T-cell (primary cell): ENCODE measurements at regions not wholly inside any gene's neighbourhood (a gene's known extent, or its start where the extent isn't known, plus 50 kb on each side); places are given as distances from the start of the nearest gene placed in this dataset.

ENCODE experiments used
- ATAC-seq, 4 experiments: fragments of 200-7000 bp in 3 of 4; fragments of 150-1000 bp in 1 of 4; cut with Tn5 transposase; replicated peaks in 1 of 4; 1 replicate in 3 of 4; 2 replicates in 1 of 4; pipeline ENCODE4 v1.10.0; 2021; ENCODE audit warnings: moderate library complexity in 3 of 4, mild to moderate bottlenecking in 2 of 4, moderate number of reproducible peaks in 1 of 4
- CTCF ChIA-PET, 2 donors: fragments of 300-600 bp; sonication (Branson Sonifier 250); formaldehyde crosslinking; loops; one replicate each; lab custom pipeline; 2022; ENCODE audit warnings: antibody characterized with exemption in 2 of 2; lab: Charles Lee
- POLR2A ChIA-PET, 2 donors: fragments of 300-600 bp; sonication (Branson Sonifier 250); formaldehyde crosslinking; loops; one replicate each; lab custom pipeline; 2022; ENCODE audit warnings: antibody characterized with exemption in 2 of 2; lab: Charles Lee
- DNase-seq, 35 experiments: peaks; one replicate each; pipeline versions ENCODE4 v3.0.0 to v3.0.0-alpha.2; 2013 to 2023
- H3K27ac ChIP-seq: one replicate; pipeline ENCODE4 v1.5.1; 2013; ENCODE audit warnings: low read length
- H3K27me3 ChIP-seq, 2 experiments: replicated peaks in 1 of 2; 1 replicate in 1 of 2; 2 replicates in 1 of 2; pipeline versions ENCODE4 v1.6.1 to v1.7.0; 2013; ENCODE audit warnings: low read length in 1 of 2, mixed read lengths in 1 of 2; ENCODE audit not compliant: control insufficient read depth in 2 of 2, insufficient read depth in 2 of 2; ENCODE audit errors: extremely low read depth in 1 of 2
- H3K36me3 ChIP-seq, 2 donors: 1 replicate in 1 of 2; 2 replicates in 1 of 2; pipeline versions ENCODE4 v1.6.1 to v1.7.0; 2013; ENCODE audit warnings: low read length in 1 of 2; ENCODE audit not compliant: control insufficient read depth in 2 of 2, insufficient read depth in 1 of 2; ENCODE audit errors: extremely low read depth in 1 of 2
- H3K4me1 ChIP-seq, 2 experiments: 1 replicate in 1 of 2; 2 replicates in 1 of 2; pipeline versions ENCODE4 v1.6.1 to v1.7.0; 2013; ENCODE audit warnings: low read length in 2 of 2, mixed read lengths in 1 of 2; ENCODE audit not compliant: insufficient read depth in 2 of 2, control insufficient read depth in 1 of 2; ENCODE audit errors: extremely low read depth in 1 of 2
- H3K4me3 ChIP-seq, 2 donors: 1 replicate in 1 of 2; 2 replicates in 1 of 2; pipeline versions ENCODE4 v1.5.1 to v1.7.0; 2013; ENCODE audit warnings: mild to moderate bottlenecking in 2 of 2, low read length in 1 of 2, moderate library complexity in 1 of 2; ENCODE audit not compliant: control insufficient read depth in 1 of 2; ENCODE audit errors: extremely low read depth in 1 of 2
- H3K9me3 ChIP-seq: 2 replicates; pipeline ENCODE4 v1.7.0; 2013
- H3K27ac Mint-ChIP-seq, 2 donors: one replicate each; pipeline ENCODE4 v1.8.0; 2020 to 2021; ENCODE audit warnings: mild to moderate bottlenecking in 2 of 2, mixed read lengths in 2 of 2
- H3K27me3 Mint-ChIP-seq, 2 donors: one replicate each; pipeline ENCODE4 v1.8.0; 2021 to 2022; ENCODE audit warnings: mixed read lengths in 2 of 2
- H3K36me3 Mint-ChIP-seq: one replicate; pipeline ENCODE4 v1.8.0; 2021; ENCODE audit warnings: mixed read lengths
- H3K4me1 Mint-ChIP-seq, 3 donors: one replicate each; pipeline ENCODE4 v1.8.0; 2020 to 2022; ENCODE audit warnings: mixed read lengths in 3 of 3, mild to moderate bottlenecking in 1 of 3
- H3K4me3 Mint-ChIP-seq, 3 donors: one replicate each; pipeline ENCODE4 v1.8.0; 2020 to 2022; ENCODE audit warnings: mild to moderate bottlenecking in 3 of 3, mixed read lengths in 3 of 3, moderate library complexity in 3 of 3
- H3K9me3 Mint-ChIP-seq, 3 donors: one replicate each; pipeline ENCODE4 v1.8.0; 2020 to 2022; ENCODE audit warnings: mixed read lengths in 3 of 3
- WGBS: methylation state at CpG from one replicate; pipeline ENCODE4 v1.1.5; 2013; ENCODE audit warnings: missing lambda C conversion rate; ENCODE audit not compliant: insufficient coverage; 5-methylcytosine and 5-hydroxymethylcytosine counted together

- Mint-ChIP-seq H3K27ac (no peak overlapping the region), H3K4me1 (peaks cover 0 to 7% (median 5%) of the 10 kb centered on the region in 3 donors), H3K9me3 (peaks cover 0 to 3% (median 0%) of the 10 kb centered on the region in 3 donors), H3K36me3 (no peaks in the 10 kb centered on the region), H3K27me3 (peaks cover 0 to 7% of the 10 kb centered on the region in 2 donors), H3K4me3 (no peak overlapping the region)
- no peak overlapping the region for H3K27ac ChIP-seq
- DNase-seq (no peak), ATAC-seq (no peak)
- H3K4me1 ChIP-seq: no peaks in the 10 kb centered on the region
- no CpG with 5 or more reads among the region's 1 CpG for WGBS
- H3K4me3 ChIP-seq: no peak overlapping the region
- ChIA-PET CTCF (no interaction called here), POLR2A (no interaction called here)
- no peaks in the 10 kb centered on the region for H3K36me3 ChIP-seq
- H3K27me3 ChIP-seq: peaks cover 0 to 3% of the 10 kb centered on the region in 2 experiments
- H3K9me3 ChIP-seq: no peaks in the 10 kb centered on the region
These were observed 484.4 kb downstream of the KDM4C start for GRCh38 chr9:7242126-7242525.

DNA sequence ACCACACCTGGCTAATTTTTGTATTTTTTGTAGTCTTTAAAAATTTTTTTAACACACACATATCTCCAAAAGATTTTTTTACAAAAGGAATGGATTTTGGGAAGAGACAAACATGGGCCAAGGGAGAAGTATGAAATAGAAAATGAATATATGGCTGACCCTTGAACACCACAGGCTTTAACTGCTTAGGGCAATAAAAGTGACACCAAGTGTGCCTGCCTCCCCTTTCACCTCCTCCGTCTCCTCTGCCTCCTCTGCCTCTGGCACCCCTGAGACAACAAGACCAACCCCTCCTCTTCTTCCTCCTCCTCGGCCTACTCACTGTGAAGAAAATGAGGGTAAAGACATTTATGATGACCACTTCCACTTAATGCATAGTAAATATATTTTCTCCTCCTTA is 483.9 kb downstream of the KDM4C start:
- no peak for DNase-seq
- Histone ChIP-seq H3K36me3 (no peaks in the 10 kb centered on the region), H3K4me3 (no peak overlapping the region), H3K4me1 (no peaks in the 10 kb centered on the region), H3K27ac (no peak overlapping the region), H3K27me3 (peaks cover 0 to 3% of the 10 kb centered on the region in 2 experiments), H3K9me3 (no peaks in the 10 kb centered on the region)
- POLR2A ChIA-PET: no interaction called here
- no CpG with 5 or more reads among the region's 2 CpGs for WGBS
- peaks cover 0 to 3% (median 0%) of the 10 kb centered on the region in 3 donors for H3K9me3 Mint-ChIP-seq
- H3K4me1 Mint-ChIP-seq: peaks cover 0 to 7% (median 5%) of the 10 kb centered on the region in 3 donors
- H3K4me3 Mint-ChIP-seq: no peak overlapping the region
- CTCF ChIA-PET: no interaction called here
- peaks cover 0 to 7% of the 10 kb centered on the region in 2 donors for H3K27me3 Mint-ChIP-seq
- no peak for ATAC-seq
- no peaks in the 10 kb centered on the region for H3K36me3 Mint-ChIP-seq
- no peak overlapping the region for H3K27ac Mint-ChIP-seq

DNA sequence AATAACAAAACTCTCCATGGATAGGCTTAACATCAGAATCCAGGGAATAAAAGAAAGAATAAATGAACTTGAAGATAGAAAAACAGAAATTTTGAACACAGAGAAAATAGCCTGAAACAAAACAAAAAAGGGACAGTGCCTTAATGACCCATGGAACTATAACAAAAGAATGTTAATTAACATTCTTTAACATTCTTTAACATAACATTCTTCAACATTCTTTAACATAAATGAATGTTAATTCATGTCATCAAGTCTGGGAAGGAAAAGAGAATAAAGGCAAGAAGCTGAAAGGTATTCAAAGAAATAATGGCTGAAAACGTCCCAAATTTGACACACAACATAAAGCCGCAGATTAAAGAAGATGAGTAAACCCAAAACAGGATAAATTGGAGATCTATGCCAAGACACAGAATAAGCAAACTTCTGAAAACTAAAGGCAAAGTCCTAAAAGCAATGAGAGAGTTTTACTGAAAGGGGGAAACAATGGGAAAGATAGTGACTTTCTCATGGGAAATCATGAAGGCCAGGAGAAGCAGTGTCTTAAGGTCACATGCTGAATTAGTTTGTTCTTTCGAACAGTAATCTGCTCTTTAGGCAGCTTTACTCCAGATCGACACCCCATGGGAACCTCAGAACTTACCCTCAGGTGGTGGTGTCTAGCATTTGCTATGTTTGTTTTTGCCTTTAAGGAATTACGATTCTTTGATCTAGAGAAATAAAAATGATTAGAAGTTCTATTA is 483.0 kb downstream of the KDM4C start:
- no CpG with 5 or more reads among the region's 5 CpGs for WGBS
- no peak overlapping the region for H3K27ac Mint-ChIP-seq
- ATAC-seq: no peak
- peaks cover 0 to 5% (median under 1%) of the 10 kb centered on the region in 3 donors for H3K4me1 Mint-ChIP-seq
- DNase-seq: no peak
- ChIA-PET POLR2A (interaction anchor here in 1 of 2 donors (0.5 kb wide), 1 partner anchor 460 kb away, joined by 7 read pairs; no protein-coding TSS in a partner anchor), CTCF (no interaction called here)
- Histone ChIP-seq H3K4me3 (no peak overlapping the region), H3K36me3 (no peaks in the 10 kb centered on the region), H3K4me1 (no peaks in the 10 kb centered on the region), H3K27me3 (no peaks in the 10 kb centered on the region), H3K27ac (no peak overlapping the region), H3K9me3 (no peaks in the 10 kb centered on the region)
- peaks cover 0 to 3% (median 0%) of the 10 kb centered on the region in 3 donors for H3K9me3 Mint-ChIP-seq
- H3K4me3 Mint-ChIP-seq: no peak overlapping the region
- no peaks in the 10 kb centered on the region for H3K36me3 Mint-ChIP-seq
- H3K27me3 Mint-ChIP-seq: peaks cover 0 to 11% of the 10 kb centered on the region in 2 donors

DNA sequence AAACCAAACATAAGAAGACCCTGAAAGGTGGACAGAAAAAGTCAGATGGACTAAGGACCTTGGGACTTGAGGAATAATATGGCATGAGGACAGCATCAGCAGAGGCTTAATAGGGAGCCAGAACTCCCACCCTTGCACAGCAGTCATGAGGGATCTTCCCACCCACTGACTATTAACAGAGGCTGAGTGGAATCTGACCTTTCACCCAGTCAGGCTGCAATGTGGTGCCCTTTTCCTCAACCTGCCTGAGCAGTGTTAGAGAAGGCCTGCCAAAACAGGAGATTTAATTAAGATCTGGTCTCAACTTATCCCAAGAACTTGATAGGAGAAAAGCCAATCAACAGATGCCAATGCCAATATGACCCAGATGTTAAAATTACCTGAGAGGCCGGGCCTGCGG is 481.9 kb downstream of the KDM4C start:
- H3K27me3 ChIP-seq: no peaks in the 10 kb centered on the region
- ATAC-seq (no peak), DNase-seq (no peak)
- peaks cover 0 to 3% (median 0%) of the 10 kb centered on the region in 3 donors for H3K9me3 Mint-ChIP-seq
- H3K9me3 ChIP-seq: no peaks in the 10 kb centered on the region
- H3K27ac ChIP-seq: no peak overlapping the region
- H3K36me3 ChIP-seq: no peaks in the 10 kb centered on the region
- no peaks in the 10 kb centered on the region for H3K4me1 ChIP-seq
- no peak overlapping the region for H3K4me3 Mint-ChIP-seq
- no peak overlapping the region for H3K4me3 ChIP-seq
- WGBS: no CpG with 5 or more reads among the region's 2 CpGs
- H3K27me3 Mint-ChIP-seq: peaks cover 0 to 3% of the 10 kb centered on the region in 2 donors
- ChIA-PET POLR2A (interaction anchor here in 1 of 2 donors (0.6 kb wide), 1 partner anchor 16 kb away, joined by 3 read pairs; no protein-coding TSS in a partner anchor), CTCF (no interaction called here)
- peaks cover 0 to 5% (median 0%) of the 10 kb centered on the region in 3 donors for H3K4me1 Mint-ChIP-seq
- no peak overlapping the region for H3K27ac Mint-ChIP-seq
- no peaks in the 10 kb centered on the region for H3K36me3 Mint-ChIP-seq

DNA sequence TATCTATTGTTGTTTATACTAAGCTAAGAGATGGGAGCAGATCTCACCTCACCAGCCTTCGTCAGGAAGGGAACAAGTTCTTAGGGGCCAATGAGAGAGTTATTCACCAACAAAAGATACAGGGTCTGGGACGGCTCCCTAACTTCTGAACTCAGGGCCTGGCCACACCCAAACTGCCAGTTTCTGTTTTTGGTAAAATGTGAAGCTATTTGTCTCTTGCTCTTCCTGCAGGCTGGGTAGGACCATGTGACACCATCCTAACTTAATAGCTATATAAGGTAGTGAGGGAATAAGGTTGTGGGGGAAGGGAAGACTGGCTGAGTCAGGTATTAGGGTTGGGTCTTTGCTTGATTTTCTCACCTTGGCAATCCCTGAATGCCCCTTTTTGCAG is 480.5 kb downstream of the KDM4C start:
- peaks cover 0 to 3% of the 10 kb centered on the region in 2 donors for H3K27me3 Mint-ChIP-seq
- no peak overlapping the region for H3K27ac Mint-ChIP-seq
- peaks cover 0 to 5% (median 0%) of the 10 kb centered on the region in 3 donors for H3K4me1 Mint-ChIP-seq
- no peak for ATAC-seq
- no peak overlapping the region for H3K4me3 Mint-ChIP-seq
- H3K36me3 ChIP-seq: no peaks in the 10 kb centered on the region
- WGBS: no CpG with 5 or more reads among the region's 2 CpGs
- no peaks in the 10 kb centered on the region for H3K36me3 Mint-ChIP-seq
- H3K4me1 ChIP-seq: no peaks in the 10 kb centered on the region
- ChIA-PET CTCF (no interaction called here), POLR2A (no interaction called here)
- no peak for DNase-seq
- H3K9me3 Mint-ChIP-seq: peaks cover 0 to 3% (median 0%) of the 10 kb centered on the region in 3 donors
- H3K9me3 ChIP-seq: no peaks in the 10 kb centered on the region
- H3K27me3 ChIP-seq: no peaks in the 10 kb centered on the region
- H3K4me3 ChIP-seq: no peak overlapping the region
- H3K27ac ChIP-seq: no peak overlapping the region

DNA sequence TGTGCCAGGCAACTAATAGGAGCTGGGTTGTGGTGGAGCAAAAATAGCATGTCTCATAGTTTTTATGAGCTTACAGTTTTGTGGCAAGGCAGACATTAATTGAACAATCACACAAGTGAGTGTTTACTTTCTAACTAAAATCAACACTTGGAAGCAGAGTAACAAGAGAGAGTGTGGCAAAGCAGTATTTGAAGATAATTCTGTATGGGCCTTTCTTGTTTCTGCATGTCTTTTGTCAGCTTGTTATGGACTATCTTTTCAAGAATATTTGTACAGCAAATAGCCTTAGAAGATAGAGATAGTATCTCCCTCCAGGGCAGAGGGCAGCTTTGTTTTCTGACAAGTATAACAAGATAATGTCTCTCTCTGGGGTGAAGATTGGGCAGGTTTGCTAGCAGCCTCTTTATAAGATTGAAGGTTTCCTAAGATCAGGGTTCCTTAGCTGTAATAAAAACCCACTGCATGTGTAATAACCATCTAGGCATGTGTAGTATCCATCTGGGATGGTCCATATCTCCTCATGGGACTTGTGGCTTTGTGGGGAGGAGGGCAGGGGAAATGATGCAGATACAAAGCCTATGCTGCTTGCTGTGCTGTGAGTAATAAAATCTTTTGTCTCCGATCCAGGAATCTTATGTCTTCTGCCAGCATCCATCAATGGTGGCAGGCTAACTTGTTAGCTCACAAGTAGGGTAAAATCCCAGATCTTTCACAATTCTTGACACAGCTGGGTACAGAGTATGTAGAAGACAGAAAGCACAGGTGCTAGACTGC is 479.9 kb downstream of the KDM4C start:
- no CpG with 5 or more reads among the region's 1 CpG for WGBS
- H3K36me3 Mint-ChIP-seq: no peaks in the 10 kb centered on the region
- peaks cover under 1 to 5% of the 10 kb centered on the region in 2 donors for H3K27me3 Mint-ChIP-seq
- ChIA-PET CTCF (no interaction called here), POLR2A (no interaction called here)
- ATAC-seq: no peak
- H3K9me3 Mint-ChIP-seq: peaks cover 0 to 3% (median 2%) of the 10 kb centered on the region in 3 donors
- H3K4me3 Mint-ChIP-seq: no peak overlapping the region
- Histone ChIP-seq H3K9me3 (no peaks in the 10 kb centered on the region), H3K4me3 (no peak overlapping the region), H3K27me3 (no peaks in the 10 kb centered on the region), H3K4me1 (no peaks in the 10 kb centered on the region), H3K36me3 (no peaks in the 10 kb centered on the region), H3K27ac (no peak overlapping the region)
- H3K27ac Mint-ChIP-seq: no peak overlapping the region
- peaks cover 0 to 5% (median 0%) of the 10 kb centered on the region in 3 donors for H3K4me1 Mint-ChIP-seq
- DNase-seq: no peak
